IMR-90 (cell line): ENCODE measurements at regions not wholly inside any gene's neighbourhood (a gene's known extent, or its start where the extent isn't known, plus 50 kb on each side); places are given as distances from the start of the nearest gene placed in this dataset.
A peak's percentile ranks its signal among the peaks of the same experiment; 100 is the strongest.

Experiments used
- BHLHE40 ChIP-seq: fragments of 150-350 bp; IDR thresholded peaks from 2 replicates; pipeline ENCODE4 v1.6.1; 2016; ENCODE audit warnings: mild to moderate bottlenecking, low read depth, low read length
- CHD1 ChIP-seq: IDR thresholded peaks from 2 replicates; pipeline ENCODE4 v1.6.1; 2012; ENCODE audit warnings: low read depth, low read length, improper control_type of control experiment
- CTCF ChIP-seq: conservative IDR thresholded peaks from 2 replicates; pipeline ENCODE4 v1.5.1; 2012; ENCODE audit warnings: mild to moderate bottlenecking, low read depth, low read length, improper control_type of control experiment
- FOS ChIP-seq: fragments of 150-350 bp; IDR thresholded peaks from 2 replicates; pipeline ENCODE4 v1.6.1; 2016; ENCODE audit warnings: low read depth, low read length
- MAFK ChIP-seq: IDR thresholded peaks from 2 replicates; pipeline ENCODE4 v1.6.1; 2012; ENCODE audit warnings: low read depth, low read length, improper control_type of control experiment
- MAZ ChIP-seq: IDR thresholded peaks from 2 replicates; pipeline ENCODE4 v1.6.1; 2012; ENCODE audit warnings: low read depth, mild to moderate bottlenecking, low read length, improper control_type of control experiment, moderate library complexity, borderline replicate concordance
- MXI1 ChIP-seq: IDR thresholded peaks from 2 replicates; pipeline ENCODE4 v1.6.1; 2012; ENCODE audit warnings: low read depth, mild to moderate bottlenecking, low read length, moderate library complexity, borderline replicate concordance
- NFE2L2 ChIP-seq: fragments of 150-350 bp; IDR thresholded peaks from 2 replicates; pipeline ENCODE4 v1.6.1; 2016; ENCODE audit warnings: low read depth, mild to moderate bottlenecking, low read length
- POLR2A ChIP-seq: IDR thresholded peaks from 2 replicates; pipeline ENCODE4 v1.6.1; 2012; ENCODE audit warnings: mild to moderate bottlenecking, low read depth, low read length
- RAD21 ChIP-seq: IDR thresholded peaks from 2 replicates; pipeline ENCODE4 v1.6.1; 2012; ENCODE audit warnings: low read length, improper control_type of control experiment
- RCOR1 ChIP-seq: IDR thresholded peaks from 2 replicates; pipeline ENCODE4 v1.6.1; 2012; ENCODE audit warnings: mild to moderate bottlenecking, low read length, improper control_type of control experiment; ENCODE audit not compliant: insufficient replicate concordance
- RFX5 ChIP-seq: IDR thresholded peaks from 2 replicates; pipeline ENCODE4 v1.8.0; 2012; ENCODE audit warnings: low read depth, mild to moderate bottlenecking, low read length, moderate library complexity
- SMC3 ChIP-seq: fragments of 150-350 bp; IDR thresholded peaks from 2 replicates; pipeline ENCODE4 v1.6.1; 2016; ENCODE audit warnings: low read depth, mild to moderate bottlenecking, antibody characterized with exemption, low read length, moderate library complexity
- USF2 ChIP-seq: fragments of 150-350 bp; IDR thresholded peaks from 2 replicates; pipeline ENCODE4 v1.6.1; 2017; ENCODE audit warnings: mild to moderate bottlenecking, antibody characterized with exemption, low read length, low read depth

- TF ChIP-seq CTCF (no peak), MXI1 (no peak), RFX5 (no peak), RCOR1 (no peak), SMC3 (no peak), POLR2A (no peak), MAZ (no peak), RAD21 (no peak), NFE2L2 (no peak), MAFK (peak; percentile 71), FOS (no peak), BHLHE40 (no peak), CHD1 (no peak), USF2 (no peak)
Observed at GRCh38 chr5:8238080-8238479, 369.1 kb downstream of the MTRR start.
